ENCODE measurements at regions not wholly inside any gene's neighbourhood (a gene's known extent, or its start where the extent isn't known, plus 50 kb on each side); places are given as distances from the start of the nearest gene placed in this dataset.
"Not testable (repeated sequence)": the region's sequence is repeated elsewhere in the genome, so short reads cannot be mapped to it uniquely, and the experiment has no call there.

DNA sequence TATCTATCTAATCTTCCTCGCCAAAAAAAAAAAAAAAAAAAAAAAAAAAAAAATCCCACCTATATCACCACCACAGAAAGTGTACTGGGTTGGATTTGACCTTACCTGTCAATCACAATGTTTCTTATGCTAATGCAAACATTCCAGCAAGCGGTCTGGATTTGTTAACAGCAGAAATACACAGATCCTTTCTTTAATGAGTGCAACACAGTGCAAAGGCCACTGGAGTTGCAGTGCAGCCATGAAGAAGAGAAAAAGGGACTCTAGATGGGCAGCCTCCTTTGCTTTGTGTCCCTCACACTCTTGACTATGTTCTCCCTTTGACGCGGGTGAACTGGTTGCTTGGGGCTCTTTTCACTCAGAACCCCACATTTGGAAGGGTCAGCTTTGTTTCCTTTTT is 127.3 kb upstream of the PRKCQ start:
- Mint-ChIP-seq H3K9me3 (ENCODE audit: unreplicated experiment) (peaks cover 4% of the 10 kb centered on the region), H3K36me3 (ENCODE audit: unreplicated experiment) (no peaks in the 10 kb centered on the region), H3K27ac (ENCODE audit: unreplicated experiment) (no peak overlapping the region), H3K4me3 (ENCODE audit: unreplicated experiment) (no peak overlapping the region), H3K4me1 (ENCODE audit: low read depth, unreplicated experiment) (peaks cover 10% of the 10 kb centered on the region), H3K27me3 (ENCODE audit: unreplicated experiment) (peaks cover 3% of the 10 kb centered on the region)
- TF ChIP-seq, protein P1, sequence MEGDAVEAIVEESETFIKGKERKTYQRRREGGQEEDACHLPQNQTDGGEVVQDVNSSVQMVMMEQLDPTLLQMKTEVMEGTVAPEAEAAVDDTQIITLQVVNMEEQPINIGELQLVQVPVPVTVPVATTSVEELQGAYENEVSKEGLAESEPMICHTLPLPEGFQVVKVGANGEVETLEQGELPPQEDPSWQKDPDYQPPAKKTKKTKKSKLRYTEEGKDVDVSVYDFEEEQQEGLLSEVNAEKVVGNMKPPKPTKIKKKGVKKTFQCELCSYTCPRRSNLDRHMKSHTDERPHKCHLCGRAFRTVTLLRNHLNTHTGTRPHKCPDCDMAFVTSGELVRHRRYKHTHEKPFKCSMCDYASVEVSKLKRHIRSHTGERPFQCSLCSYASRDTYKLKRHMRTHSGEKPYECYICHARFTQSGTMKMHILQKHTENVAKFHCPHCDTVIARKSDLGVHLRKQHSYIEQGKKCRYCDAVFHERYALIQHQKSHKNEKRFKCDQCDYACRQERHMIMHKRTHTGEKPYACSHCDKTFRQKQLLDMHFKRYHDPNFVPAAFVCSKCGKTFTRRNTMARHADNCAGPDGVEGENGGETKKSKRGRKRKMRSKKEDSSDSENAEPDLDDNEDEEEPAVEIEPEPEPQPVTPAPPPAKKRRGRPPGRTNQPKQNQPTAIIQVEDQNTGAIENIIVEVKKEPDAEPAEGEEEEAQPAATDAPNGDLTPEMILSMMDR (IDR thresholded peaks at IDR 0.05; ENCODE audit: partially characterized antibody, unreplicated experiment): no peak
- DNase-seq: no peak

DNA sequence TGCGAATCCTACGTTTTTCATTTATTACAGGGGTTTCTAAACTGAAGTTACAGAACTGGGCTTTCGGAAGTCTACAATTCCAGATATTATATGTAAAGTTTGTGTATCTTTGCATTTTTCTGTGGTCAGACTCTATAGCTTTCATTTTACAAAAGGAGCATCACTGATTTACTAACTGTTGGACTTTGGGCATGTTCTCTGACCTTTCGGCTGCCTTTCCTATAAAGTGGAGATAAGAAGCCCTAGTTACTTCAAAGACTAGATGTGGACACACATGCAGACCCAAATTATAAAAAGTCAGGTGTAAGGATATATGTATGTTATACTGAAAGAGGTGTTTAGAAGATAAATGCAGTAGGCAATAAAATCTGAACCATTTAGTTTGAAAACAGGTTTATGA is 126.6 kb upstream of the PRKCQ start:
- TF ChIP-seq, protein P1 (IDR thresholded peaks at IDR 0.05; ENCODE audit: partially characterized antibody, unreplicated experiment): no peak
- DNase-seq: no peak
- Mint-ChIP-seq H3K4me3 (ENCODE audit: unreplicated experiment) (no peak overlapping the region), H3K4me1 (ENCODE audit: low read depth, unreplicated experiment) (peaks cover 9% of the 10 kb centered on the region), H3K27ac (ENCODE audit: unreplicated experiment) (no peak overlapping the region), H3K9me3 (ENCODE audit: unreplicated experiment) (peaks cover 2% of the 10 kb centered on the region), H3K36me3 (ENCODE audit: unreplicated experiment) (no peaks in the 10 kb centered on the region), H3K27me3 (ENCODE audit: unreplicated experiment) (peaks cover 2% of the 10 kb centered on the region)

- TF ChIP-seq, protein P1 (IDR thresholded peaks at IDR 0.05; ENCODE audit: partially characterized antibody, unreplicated experiment): no peak
- H3K27ac Mint-ChIP-seq (ENCODE audit: unreplicated experiment): no peak overlapping the region
- no peaks in the 10 kb centered on the region for H3K36me3 Mint-ChIP-seq (ENCODE audit: unreplicated experiment)
- H3K4me1 Mint-ChIP-seq (ENCODE audit: low read depth, unreplicated experiment): peaks cover 6% of the 10 kb centered on the region
- H3K27me3 Mint-ChIP-seq (ENCODE audit: unreplicated experiment): no peaks in the 10 kb centered on the region
- DNase-seq: no peak
- no peak overlapping the region for H3K4me3 Mint-ChIP-seq (ENCODE audit: unreplicated experiment)
- no peaks in the 10 kb centered on the region for H3K9me3 Mint-ChIP-seq (ENCODE audit: unreplicated experiment)
These were observed 124.8 kb upstream of the PRKCQ start for GRCh38 chr10:6704896-6705295.

DNA sequence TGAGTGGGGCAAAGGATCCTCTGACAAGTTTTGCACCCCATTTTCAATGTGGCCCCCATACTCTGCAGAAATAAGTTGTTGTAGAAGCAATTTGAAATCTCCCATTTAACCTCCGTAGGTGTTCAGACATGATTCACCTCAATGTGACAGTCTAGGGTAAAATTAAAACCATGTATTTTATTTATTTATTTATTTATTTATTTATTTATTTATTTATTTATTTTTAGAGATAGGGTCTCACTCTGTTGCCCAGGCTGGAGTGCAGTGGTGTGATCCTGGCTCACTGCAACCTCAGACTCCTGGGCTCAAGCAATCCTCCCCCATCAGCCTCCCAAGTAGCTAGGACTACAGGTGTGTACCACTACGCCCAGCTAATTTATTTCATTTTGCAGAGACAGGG is 122.8 kb upstream of the PRKCQ start:
- H3K27ac Mint-ChIP-seq (ENCODE audit: unreplicated experiment); H3K9me3 Mint-ChIP-seq (ENCODE audit: unreplicated experiment); H3K4me1 Mint-ChIP-seq (ENCODE audit: low read depth, unreplicated experiment); DNase-seq; H3K4me3 Mint-ChIP-seq (ENCODE audit: unreplicated experiment); H3K36me3 Mint-ChIP-seq (ENCODE audit: unreplicated experiment); H3K27me3 Mint-ChIP-seq (ENCODE audit: unreplicated experiment): not testable (repeated sequence)

DNA sequence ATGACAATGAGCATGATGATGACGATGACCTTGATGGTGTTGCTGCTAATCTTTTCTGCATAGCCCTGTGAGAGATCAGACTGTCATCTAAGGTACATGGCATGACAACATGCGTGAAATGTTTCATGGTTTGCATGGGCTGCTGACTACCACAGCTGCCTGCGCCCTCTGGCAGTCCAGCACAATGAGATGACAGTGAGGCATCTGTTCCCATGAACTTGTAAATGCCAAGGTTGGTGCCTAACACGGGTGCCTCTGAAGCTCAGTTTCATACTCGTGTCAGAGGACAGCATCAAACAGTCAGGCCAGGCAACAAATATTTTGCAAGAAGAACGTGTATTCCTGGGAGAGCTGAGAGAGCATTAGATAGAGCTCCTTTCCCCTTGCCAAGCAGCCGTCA is 122.0 kb upstream of the PRKCQ start:
- Mint-ChIP-seq H3K27ac (ENCODE audit: unreplicated experiment) (no peak overlapping the region), H3K36me3 (ENCODE audit: unreplicated experiment) (no peaks in the 10 kb centered on the region), H3K4me3 (ENCODE audit: unreplicated experiment) (no peak overlapping the region), H3K27me3 (ENCODE audit: unreplicated experiment) (peaks cover 2% of the 10 kb centered on the region), H3K9me3 (ENCODE audit: unreplicated experiment) (no peaks in the 10 kb centered on the region), H3K4me1 (ENCODE audit: low read depth, unreplicated experiment) (peaks cover 2% of the 10 kb centered on the region)
- TF ChIP-seq, protein P1 (IDR thresholded peaks at IDR 0.05; ENCODE audit: partially characterized antibody, unreplicated experiment): no peak
- DNase-seq: no peak

GRCh38 chr10:6701289-6701688 is 121.2 kb upstream of the PRKCQ start:
- TF ChIP-seq, protein P1 (IDR thresholded peaks at IDR 0.05; ENCODE audit: partially characterized antibody, unreplicated experiment): no peak
- no peak overlapping the region for H3K4me3 Mint-ChIP-seq (ENCODE audit: unreplicated experiment)
- peaks cover 8% of the 10 kb centered on the region for H3K4me1 Mint-ChIP-seq (ENCODE audit: low read depth, unreplicated experiment)
- no peak overlapping the region for H3K27ac Mint-ChIP-seq (ENCODE audit: unreplicated experiment)
- H3K27me3 Mint-ChIP-seq (ENCODE audit: unreplicated experiment): peaks cover 2% of the 10 kb centered on the region
- no peaks in the 10 kb centered on the region for H3K36me3 Mint-ChIP-seq (ENCODE audit: unreplicated experiment)
- peak; percentile 27 for DNase-seq
- no peaks in the 10 kb centered on the region for H3K9me3 Mint-ChIP-seq (ENCODE audit: unreplicated experiment)

All from glutamatergic neuron (in vitro differentiated cells).